Mesothelial cell of epicardium (in vitro differentiated cells): ENCODE measurements at regions not wholly inside any gene's neighbourhood (a gene's known extent, or its start where the extent isn't known, plus 50 kb on each side); places are given as distances from the start of the nearest gene placed in this dataset.

Experiments
- DNase-seq, 2 experiments: peaks; one replicate each; pipeline ENCODE4 v3.0.0; 2021; ENCODE audit warnings: low spot score in 2 of 2; ENCODE audit not compliant: unreplicated experiment in 2 of 2
- H3K27ac Mint-ChIP-seq: 2 replicates; pipeline ENCODE4 v1.8.0; 2021; ENCODE audit warnings: mixed read lengths
- H3K27me3 Mint-ChIP-seq: 2 replicates; pipeline ENCODE4 v1.8.0; 2021; ENCODE audit warnings: low read depth, mixed read lengths
- H3K36me3 Mint-ChIP-seq: 2 replicates; pipeline ENCODE4 v1.8.0; 2021; ENCODE audit warnings: mixed read lengths
- H3K4me1 Mint-ChIP-seq: 2 replicates; pipeline ENCODE4 v1.8.0; 2021; ENCODE audit warnings: mixed read lengths
- H3K4me3 Mint-ChIP-seq: 2 replicates; pipeline ENCODE4 v1.8.0; 2021; ENCODE audit warnings: mild to moderate bottlenecking, moderate library complexity, mixed read lengths
- H3K9me3 Mint-ChIP-seq: 2 replicates; pipeline ENCODE4 v1.8.0; 2021; ENCODE audit warnings: mixed read lengths
- TF ChIP-seq, protein P1 (sequence below): fragments of 200-600 bp; sonication (generic); IDR thresholded peaks from one replicate; pipeline ENCODE4 v1.5.0; 2021; ENCODE audit warnings: antibody characterized with exemption; ENCODE audit not compliant: unreplicated experiment

DNA sequence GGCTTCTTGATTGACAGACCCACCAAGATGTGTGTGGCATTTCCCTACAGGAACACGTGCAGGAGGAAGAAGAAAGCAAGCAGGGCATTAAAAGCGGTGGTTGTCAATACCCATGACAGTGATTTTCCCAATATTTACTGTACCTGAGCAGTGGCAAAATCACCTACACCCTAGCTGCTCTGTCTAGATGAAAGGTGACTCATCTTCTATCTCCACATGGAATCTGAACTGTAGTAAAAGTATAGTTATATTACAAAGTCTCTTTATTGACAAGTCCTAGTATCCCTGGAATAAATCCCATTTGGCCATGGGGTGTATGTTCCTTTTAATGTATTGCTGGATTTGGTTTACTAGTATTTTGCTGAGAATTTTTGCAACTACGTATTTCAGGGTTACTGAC, 458.8 kb upstream of the SORCS1 start:
- H3K9me3 Mint-ChIP-seq = peaks cover 8% of the 10 kb centered on the region
- H3K27me3 Mint-ChIP-seq = no peaks in the 10 kb centered on the region
- H3K4me1 Mint-ChIP-seq = no peaks in the 10 kb centered on the region
- no peaks in the 10 kb centered on the region for H3K36me3 Mint-ChIP-seq
- H3K4me3 Mint-ChIP-seq = no peak overlapping the region
- H3K27ac Mint-ChIP-seq = no peak overlapping the region
- TF ChIP-seq, protein P1, sequence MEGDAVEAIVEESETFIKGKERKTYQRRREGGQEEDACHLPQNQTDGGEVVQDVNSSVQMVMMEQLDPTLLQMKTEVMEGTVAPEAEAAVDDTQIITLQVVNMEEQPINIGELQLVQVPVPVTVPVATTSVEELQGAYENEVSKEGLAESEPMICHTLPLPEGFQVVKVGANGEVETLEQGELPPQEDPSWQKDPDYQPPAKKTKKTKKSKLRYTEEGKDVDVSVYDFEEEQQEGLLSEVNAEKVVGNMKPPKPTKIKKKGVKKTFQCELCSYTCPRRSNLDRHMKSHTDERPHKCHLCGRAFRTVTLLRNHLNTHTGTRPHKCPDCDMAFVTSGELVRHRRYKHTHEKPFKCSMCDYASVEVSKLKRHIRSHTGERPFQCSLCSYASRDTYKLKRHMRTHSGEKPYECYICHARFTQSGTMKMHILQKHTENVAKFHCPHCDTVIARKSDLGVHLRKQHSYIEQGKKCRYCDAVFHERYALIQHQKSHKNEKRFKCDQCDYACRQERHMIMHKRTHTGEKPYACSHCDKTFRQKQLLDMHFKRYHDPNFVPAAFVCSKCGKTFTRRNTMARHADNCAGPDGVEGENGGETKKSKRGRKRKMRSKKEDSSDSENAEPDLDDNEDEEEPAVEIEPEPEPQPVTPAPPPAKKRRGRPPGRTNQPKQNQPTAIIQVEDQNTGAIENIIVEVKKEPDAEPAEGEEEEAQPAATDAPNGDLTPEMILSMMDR = no peak
- no peak for DNase-seq

DNA sequence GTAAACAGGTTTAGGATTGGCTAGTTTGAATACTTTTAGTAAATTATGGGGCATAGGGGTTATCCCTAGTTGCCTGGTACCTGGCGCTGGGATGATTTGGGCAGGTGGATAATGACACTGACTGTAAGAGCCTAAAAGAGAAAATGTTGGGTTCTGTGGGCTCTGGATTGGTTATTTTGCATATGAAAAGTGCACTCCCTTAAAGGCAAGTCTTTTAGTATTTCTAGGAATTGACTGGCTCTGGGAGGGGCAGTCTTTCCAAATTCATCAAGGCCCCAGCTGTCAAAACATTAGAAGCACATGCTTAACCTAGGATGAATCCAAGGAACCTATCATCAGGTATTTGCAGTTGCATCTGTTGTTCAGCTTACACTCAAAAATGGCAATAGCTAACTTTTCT, 454.6 kb upstream of the SORCS1 start:
- no peaks in the 10 kb centered on the region for H3K36me3 Mint-ChIP-seq
- no peaks in the 10 kb centered on the region for H3K4me1 Mint-ChIP-seq
- no peak for DNase-seq
- TF ChIP-seq, protein P1 = no peak
- no peaks in the 10 kb centered on the region for H3K9me3 Mint-ChIP-seq
- H3K27me3 Mint-ChIP-seq = peaks cover 4% of the 10 kb centered on the region
- no peak overlapping the region for H3K4me3 Mint-ChIP-seq
- no peak overlapping the region for H3K27ac Mint-ChIP-seq

DNA sequence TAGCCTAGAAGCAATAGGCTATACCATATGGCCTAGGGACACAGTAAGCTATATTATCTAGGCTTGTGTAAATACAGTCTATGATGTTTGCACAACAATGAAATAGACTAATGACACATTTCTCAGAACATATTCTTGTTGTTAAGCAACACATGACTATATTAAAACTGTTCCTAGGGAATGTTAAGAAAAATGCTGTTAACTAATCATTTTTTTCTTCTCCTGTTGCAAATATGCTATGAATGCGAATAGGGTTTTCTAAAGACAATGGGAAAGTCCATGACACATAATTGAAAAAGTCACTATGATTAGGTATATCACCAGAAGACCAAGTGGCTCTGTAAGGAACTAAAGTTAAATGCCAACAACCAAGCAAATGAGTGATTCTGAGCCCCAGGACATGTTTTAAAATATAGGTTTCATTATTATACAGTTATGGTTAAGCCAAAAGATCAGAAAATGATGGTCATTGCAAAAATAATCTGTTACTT, 454.0 kb upstream of the SORCS1 start:
- Mint-ChIP-seq H3K4me3 (no peak overlapping the region), H3K27ac (no peak overlapping the region), H3K4me1 (no peaks in the 10 kb centered on the region), H3K9me3 (no peaks in the 10 kb centered on the region), H3K27me3 (peaks cover 6% of the 10 kb centered on the region), H3K36me3 (no peaks in the 10 kb centered on the region)
- no peak for DNase-seq
- TF ChIP-seq, protein P1 = no peak

DNA sequence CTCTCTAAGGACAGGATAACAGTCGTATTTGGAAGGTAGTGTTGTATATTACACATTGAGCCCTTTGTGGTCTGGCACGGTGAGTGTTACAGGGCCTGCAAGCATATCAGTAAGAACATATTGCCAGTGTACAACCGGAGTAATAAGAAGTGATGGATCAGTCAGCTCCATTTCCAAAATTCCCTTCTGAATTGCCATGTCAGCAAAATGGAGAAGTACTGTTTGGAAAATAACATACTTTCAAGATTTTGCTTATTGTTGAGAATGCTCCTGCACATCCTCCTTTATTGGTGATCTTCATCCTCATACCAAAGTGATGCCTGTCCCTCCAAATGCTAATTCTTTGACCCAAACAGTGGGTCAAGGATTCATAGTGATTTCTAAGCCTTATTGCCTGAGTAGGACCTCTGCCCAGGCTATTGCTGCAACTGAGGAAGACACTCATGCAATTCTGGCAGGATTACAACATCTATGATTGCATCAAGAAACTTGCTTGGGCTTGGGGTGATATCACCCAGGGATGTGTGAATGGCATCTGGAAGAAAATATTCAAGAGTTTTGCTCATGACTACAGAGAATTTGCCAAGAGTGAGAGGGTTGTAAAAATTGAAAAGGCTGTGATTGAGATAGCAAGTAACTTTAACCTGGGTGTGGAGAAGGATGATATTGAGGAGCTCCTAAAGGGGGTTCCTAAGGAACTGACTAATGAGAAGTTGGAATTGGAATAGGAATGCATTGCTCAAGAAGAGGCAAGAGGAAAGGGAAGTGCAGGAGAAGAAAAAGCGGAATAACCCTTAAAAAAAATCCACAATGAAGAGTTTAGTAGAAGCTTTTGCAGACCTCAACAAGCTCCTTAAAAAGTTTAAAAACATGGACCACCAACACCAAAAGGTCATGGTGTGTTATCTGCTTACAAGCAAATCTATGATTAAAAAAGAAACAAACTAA, 452.2 kb upstream of the SORCS1 start:
- Mint-ChIP-seq H3K4me3 (no peak overlapping the region), H3K36me3 (no peaks in the 10 kb centered on the region), H3K27me3 (peaks cover 16% of the 10 kb centered on the region), H3K27ac (no peak overlapping the region), H3K9me3 (no peaks in the 10 kb centered on the region), H3K4me1 (no peaks in the 10 kb centered on the region)
- TF ChIP-seq, protein P1 = no peak
- DNase-seq = no peak

DNA sequence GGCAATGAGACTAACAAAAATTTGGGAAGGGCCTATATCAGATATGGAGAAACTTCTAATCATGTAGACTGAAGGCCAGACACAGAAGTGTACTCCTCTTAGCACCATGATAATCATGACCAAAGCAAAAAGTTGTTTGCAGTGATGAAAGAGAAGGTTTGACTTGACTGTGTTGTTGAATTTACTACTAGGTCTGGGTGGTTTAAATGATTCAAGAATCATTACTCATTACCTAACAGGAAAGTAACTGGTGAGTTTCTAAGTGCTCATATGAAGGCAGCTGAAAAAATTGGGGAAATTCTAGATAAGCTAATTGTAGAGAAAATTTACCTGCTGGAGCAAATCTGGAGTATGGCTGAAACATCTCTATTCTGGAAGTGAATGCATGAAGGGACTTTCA, 451.5 kb upstream of the SORCS1 start:
- no peak for DNase-seq
- Mint-ChIP-seq H3K27ac (no peak overlapping the region), H3K36me3 (no peaks in the 10 kb centered on the region), H3K9me3 (no peaks in the 10 kb centered on the region), H3K4me1 (no peaks in the 10 kb centered on the region), H3K27me3 (peaks cover 16% of the 10 kb centered on the region), H3K4me3 (no peak overlapping the region)
- TF ChIP-seq, protein P1 = no peak
